DOHH2 (cell line): ENCODE measurements at regions not wholly inside any gene's neighbourhood (a gene's known extent, or its start where the extent isn't known, plus 50 kb on each side); places are given as distances from the start of the nearest gene placed in this dataset.

Experiments used
- EZH2phosphoT487 ChIP-seq: fragments of 200-600 bp; sonication (generic); IDR thresholded peaks from 2 replicates; pipeline ENCODE4 v1.6.1; 2017; ENCODE audit warnings: borderline replicate concordance, mild to moderate bottlenecking, antibody characterized with exemption, low read length, moderate library complexity, mixed read lengths
- TF ChIP-seq, protein P1 (sequence below): fragments of 200-600 bp; sonication (generic); IDR thresholded peaks from one replicate; pipeline ENCODE4 v1.5.1; 2014; ENCODE audit warnings: antibody characterized with exemption, mild to moderate bottlenecking, low read depth, low read length; ENCODE audit not compliant: poor library complexity, severe bottlenecking

DNA sequence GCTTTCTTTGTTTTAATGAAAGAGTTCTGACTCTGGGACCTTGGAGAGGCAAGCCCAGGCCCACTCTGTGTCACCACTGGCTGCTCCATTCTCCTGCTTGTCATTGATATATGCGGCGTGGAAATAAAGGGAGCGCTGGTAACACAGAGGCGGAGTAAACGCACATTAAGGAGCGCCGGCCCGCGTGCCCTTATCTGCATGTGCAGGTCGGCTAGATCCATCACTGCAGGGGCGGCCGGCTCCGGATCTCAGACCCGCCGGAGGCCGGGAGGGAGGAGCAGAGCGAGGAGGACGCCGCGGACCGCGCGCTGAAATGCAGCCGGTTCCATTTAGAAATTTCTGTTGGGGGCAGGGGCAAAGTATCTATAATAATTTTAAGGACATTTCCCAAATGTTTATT lies 70.8 kb downstream of the MRPL36 start:
- TF ChIP-seq, protein P1, sequence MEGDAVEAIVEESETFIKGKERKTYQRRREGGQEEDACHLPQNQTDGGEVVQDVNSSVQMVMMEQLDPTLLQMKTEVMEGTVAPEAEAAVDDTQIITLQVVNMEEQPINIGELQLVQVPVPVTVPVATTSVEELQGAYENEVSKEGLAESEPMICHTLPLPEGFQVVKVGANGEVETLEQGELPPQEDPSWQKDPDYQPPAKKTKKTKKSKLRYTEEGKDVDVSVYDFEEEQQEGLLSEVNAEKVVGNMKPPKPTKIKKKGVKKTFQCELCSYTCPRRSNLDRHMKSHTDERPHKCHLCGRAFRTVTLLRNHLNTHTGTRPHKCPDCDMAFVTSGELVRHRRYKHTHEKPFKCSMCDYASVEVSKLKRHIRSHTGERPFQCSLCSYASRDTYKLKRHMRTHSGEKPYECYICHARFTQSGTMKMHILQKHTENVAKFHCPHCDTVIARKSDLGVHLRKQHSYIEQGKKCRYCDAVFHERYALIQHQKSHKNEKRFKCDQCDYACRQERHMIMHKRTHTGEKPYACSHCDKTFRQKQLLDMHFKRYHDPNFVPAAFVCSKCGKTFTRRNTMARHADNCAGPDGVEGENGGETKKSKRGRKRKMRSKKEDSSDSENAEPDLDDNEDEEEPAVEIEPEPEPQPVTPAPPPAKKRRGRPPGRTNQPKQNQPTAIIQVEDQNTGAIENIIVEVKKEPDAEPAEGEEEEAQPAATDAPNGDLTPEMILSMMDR = no peak
- no peak for TF ChIP-seq EZH2phosphoT487
